Activated T-helper 17 cell treated with anti-CD3 and anti-CD28 coated beads, Interleukin-2, amount 50 U/mL, for 72 hours (primary cell): ENCODE measurements at regions not wholly inside any gene's neighbourhood (a gene's known extent, or its start where the extent isn't known, plus 50 kb on each side); places are given as distances from the start of the nearest gene placed in this dataset.

Experiments used
- ATAC-seq: fragments of 150-1000 bp; cut with Tn5 transposase; replicated peaks from 2 replicates; pipeline ENCODE4 v1.10.0; 2021; ENCODE audit warnings: mild to moderate bottlenecking, moderate library complexity
- H3K27ac Mint-ChIP-seq: one replicate; pipeline ENCODE4 v1.8.0; 2022; ENCODE audit warnings: mixed read lengths
- H3K27me3 Mint-ChIP-seq: one replicate; pipeline ENCODE4 v1.8.0; 2022; ENCODE audit warnings: mixed read lengths
- H3K36me3 Mint-ChIP-seq: one replicate; pipeline ENCODE4 v1.8.0; 2022; ENCODE audit warnings: low read depth, mild to moderate bottlenecking, mixed read lengths
- H3K4me1 Mint-ChIP-seq: one replicate; pipeline ENCODE4 v1.8.0; 2022; ENCODE audit warnings: mixed read lengths
- H3K4me3 Mint-ChIP-seq: one replicate; pipeline ENCODE4 v1.8.0; 2022; ENCODE audit warnings: mild to moderate bottlenecking, mixed read lengths
- H3K9me3 Mint-ChIP-seq: one replicate; pipeline ENCODE4 v1.8.0; 2022; ENCODE audit warnings: mixed read lengths

GRCh38 chr5:12237837-12238575 is 333.8 kb upstream of the CTNND2 start:
- Mint-ChIP-seq H3K36me3 (no peaks in the 10 kb centered on the region), H3K27me3 (no peaks in the 10 kb centered on the region), H3K9me3 (peaks cover 14% of the 10 kb centered on the region), H3K4me3 (no peak overlapping the region), H3K4me1 (no peaks in the 10 kb centered on the region), H3K27ac (no peak overlapping the region)
- no peak for ATAC-seq

DNA sequence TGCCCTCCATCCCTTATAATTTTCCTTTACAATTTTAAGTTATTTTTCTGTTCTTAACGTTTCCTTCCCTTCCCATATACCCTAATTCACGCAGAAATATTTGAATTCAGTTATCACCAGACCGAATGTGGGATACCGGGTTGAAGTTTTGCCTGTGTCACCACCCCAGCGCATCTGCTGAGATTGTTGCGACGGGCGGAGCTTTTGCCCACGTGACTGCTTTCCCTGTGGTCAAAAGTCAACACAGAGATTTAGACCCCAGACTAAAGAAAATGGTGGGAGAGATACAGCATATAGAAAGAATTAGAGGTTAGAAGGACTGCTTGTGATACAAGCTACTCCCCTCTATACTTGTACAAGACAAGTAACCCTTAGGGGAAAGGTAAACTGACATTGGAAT is 326.4 kb upstream of the CTNND2 start:
- Mint-ChIP-seq H3K4me3 (no peak overlapping the region), H3K9me3 (peaks cover 21% of the 10 kb centered on the region), H3K27ac (no peak overlapping the region), H3K36me3 (no peaks in the 10 kb centered on the region), H3K4me1 (no peaks in the 10 kb centered on the region), H3K27me3 (no peaks in the 10 kb centered on the region)
- ATAC-seq: no peak

- Mint-ChIP-seq H3K4me1 (no peaks in the 10 kb centered on the region), H3K27me3 (no peaks in the 10 kb centered on the region), H3K27ac (no peak overlapping the region), H3K9me3 (peaks cover 16% of the 10 kb centered on the region), H3K4me3 (no peak overlapping the region), H3K36me3 (no peaks in the 10 kb centered on the region)
- no peak for ATAC-seq
Observed at GRCh38 chr5:12217039-12217438, 312.8 kb upstream of the CTNND2 start.

GRCh38 chr5:12214267-12215015 is 310.2 kb upstream of the CTNND2 start:
- no peak overlapping the region for H3K4me3 Mint-ChIP-seq
- H3K27ac Mint-ChIP-seq: no peak overlapping the region
- H3K4me1 Mint-ChIP-seq: no peaks in the 10 kb centered on the region
- H3K9me3 Mint-ChIP-seq: peaks cover 12% of the 10 kb centered on the region
- H3K36me3 Mint-ChIP-seq: no peaks in the 10 kb centered on the region
- H3K27me3 Mint-ChIP-seq: no peaks in the 10 kb centered on the region
- ATAC-seq: no peak

DNA sequence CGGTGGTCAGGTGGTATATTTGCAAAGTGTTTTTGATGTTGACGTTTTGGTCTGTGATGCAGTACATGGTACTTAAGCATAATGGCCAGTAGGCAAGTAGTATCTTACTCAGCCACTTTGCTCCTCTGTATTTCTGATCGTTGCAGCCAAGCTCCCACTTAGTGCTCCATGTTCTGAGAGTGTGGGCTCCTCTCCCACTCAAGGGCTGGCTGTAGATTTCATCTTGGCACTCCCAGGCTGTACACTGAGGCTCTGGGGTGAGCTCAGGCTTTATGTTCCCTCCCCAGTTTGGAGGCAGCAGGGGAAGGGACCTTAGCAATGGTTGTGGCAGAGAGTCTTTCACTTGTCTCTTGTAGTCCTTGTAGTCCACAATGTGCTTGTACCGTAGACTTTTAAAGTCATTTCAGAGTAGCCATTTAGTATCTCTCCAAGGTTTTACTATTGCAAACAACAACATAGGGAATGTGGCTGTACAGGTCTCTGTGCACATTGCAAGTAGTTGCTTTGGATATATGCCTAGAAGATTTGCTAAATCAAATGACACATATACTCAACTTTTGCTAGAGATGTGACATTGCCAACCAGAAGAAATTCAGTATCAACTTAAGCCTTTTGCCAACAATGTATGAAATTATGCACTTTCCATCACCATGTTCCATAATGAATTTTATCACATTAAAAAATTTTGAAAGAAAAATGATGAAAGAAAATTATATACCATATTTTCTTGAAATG is 304.3 kb upstream of the CTNND2 start:
- Mint-ChIP-seq H3K4me3 (no peak overlapping the region), H3K36me3 (no peaks in the 10 kb centered on the region), H3K27ac (no peak overlapping the region), H3K9me3 (peaks cover 11% of the 10 kb centered on the region), H3K4me1 (no peaks in the 10 kb centered on the region), H3K27me3 (no peaks in the 10 kb centered on the region)
- ATAC-seq: no peak

DNA sequence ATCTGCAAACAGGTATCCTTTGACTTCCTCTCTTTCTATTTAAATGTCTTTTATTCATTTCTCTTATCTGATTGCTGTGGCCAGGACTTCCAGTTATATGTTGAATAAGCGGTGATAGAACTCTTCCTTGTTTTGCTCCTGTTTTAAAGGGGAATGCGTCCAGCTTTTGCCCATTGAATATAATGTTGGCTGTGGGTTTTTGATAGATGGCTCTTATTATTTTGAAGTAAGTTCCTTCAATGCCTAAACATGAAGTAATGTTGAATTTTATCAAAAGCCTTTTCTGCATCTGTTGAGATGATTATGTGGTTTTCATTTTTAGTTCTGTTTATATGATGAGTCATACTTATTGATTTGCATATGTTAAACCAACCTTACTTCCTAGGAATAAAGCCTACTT is 300.5 kb upstream of the CTNND2 start:
- no peak overlapping the region for H3K4me3 Mint-ChIP-seq

DNA sequence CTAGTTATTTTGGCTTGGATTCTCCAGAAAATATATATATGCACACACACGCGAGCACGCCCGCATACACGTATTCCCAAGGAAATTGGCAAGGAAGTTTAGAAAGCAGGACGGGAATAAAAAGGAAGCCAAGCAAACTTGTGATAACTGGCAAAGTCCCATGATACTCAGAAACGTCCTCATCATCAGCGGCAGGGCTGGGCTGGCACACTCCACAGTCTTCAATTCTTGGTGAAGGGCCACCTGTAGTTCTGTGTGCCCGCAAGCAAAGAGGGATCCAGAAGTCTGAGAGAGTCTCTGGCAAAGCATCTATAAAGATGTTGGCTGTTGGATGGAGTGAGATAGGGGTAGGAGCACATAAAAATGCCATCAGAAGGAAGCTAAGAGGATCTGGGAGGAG is 289.3 kb upstream of the CTNND2 start:
- no peaks in the 10 kb centered on the region for H3K4me1 Mint-ChIP-seq
- H3K36me3 Mint-ChIP-seq: no peaks in the 10 kb centered on the region
- no peak overlapping the region for H3K4me3 Mint-ChIP-seq
- ATAC-seq: no peak
- no peaks in the 10 kb centered on the region for H3K27me3 Mint-ChIP-seq
- peaks cover 17% of the 10 kb centered on the region for H3K9me3 Mint-ChIP-seq
- H3K27ac Mint-ChIP-seq: no peak overlapping the region

More for the DNA sequence above, 300.5 kb upstream of the CTNND2 start:
- Mint-ChIP-seq H3K36me3 (no peaks in the 10 kb centered on the region), H3K9me3 (peaks cover 10% of the 10 kb centered on the region), H3K4me1 (no peaks in the 10 kb centered on the region), H3K27me3 (no peaks in the 10 kb centered on the region), H3K27ac (no peak overlapping the region)
- ATAC-seq: no peak

DNA sequence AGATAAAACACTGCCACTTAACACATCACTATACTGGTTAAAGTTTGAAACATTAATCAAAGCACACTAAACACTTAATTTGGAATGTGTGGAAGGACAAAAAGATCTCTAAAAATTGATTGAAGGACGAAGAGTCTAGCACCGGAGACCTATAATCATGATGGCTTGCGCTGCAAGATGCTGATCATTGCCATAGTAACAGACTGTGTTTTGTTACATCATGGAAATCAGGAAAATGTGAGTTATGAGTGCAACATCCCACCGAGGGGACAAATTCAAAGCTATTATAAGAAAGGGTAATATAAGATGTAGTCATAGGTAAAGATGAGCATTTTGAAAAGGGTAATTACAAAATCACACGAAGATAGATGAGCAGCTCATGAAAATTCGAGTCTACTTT is 278.8 kb upstream of the CTNND2 start:
- Mint-ChIP-seq H3K27me3 (no peaks in the 10 kb centered on the region), H3K9me3 (peaks cover 5% of the 10 kb centered on the region), H3K27ac (no peak overlapping the region), H3K36me3 (no peaks in the 10 kb centered on the region), H3K4me3 (no peak overlapping the region), H3K4me1 (no peaks in the 10 kb centered on the region)
- no peak for ATAC-seq

DNA sequence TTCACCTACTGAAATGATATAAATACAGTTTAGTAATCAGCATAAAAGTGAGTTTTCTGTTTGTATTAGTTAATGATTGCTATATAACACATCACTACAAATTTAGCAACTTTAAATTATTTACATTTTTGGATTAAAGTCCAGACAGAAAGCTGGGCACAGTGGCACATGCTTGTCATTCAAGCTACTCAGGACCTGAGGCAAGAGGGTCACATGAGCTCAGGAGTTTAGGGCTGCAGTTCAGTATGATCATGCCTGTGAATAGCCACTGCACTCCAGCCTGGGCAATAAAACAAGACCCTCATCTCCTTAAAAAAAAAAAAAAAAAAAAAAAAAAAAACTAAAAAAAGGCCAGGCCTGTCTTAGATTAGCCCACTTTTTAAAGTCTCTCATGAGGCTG is 273.6 kb upstream of the CTNND2 start:
- ATAC-seq: no peak
- H3K4me1 Mint-ChIP-seq: no peaks in the 10 kb centered on the region
- H3K27me3 Mint-ChIP-seq: no peaks in the 10 kb centered on the region
- H3K27ac Mint-ChIP-seq: no peak overlapping the region
- H3K4me3 Mint-ChIP-seq: no peak overlapping the region
- H3K36me3 Mint-ChIP-seq: no peaks in the 10 kb centered on the region
- H3K9me3 Mint-ChIP-seq: peaks cover 5% of the 10 kb centered on the region

GRCh38 chr5:12177225-12177624 is 273.0 kb upstream of the CTNND2 start:
- ATAC-seq: no peak
- Mint-ChIP-seq H3K27me3 (no peaks in the 10 kb centered on the region), H3K36me3 (no peaks in the 10 kb centered on the region), H3K9me3 (peaks cover 4% of the 10 kb centered on the region), H3K4me1 (no peaks in the 10 kb centered on the region), H3K4me3 (no peak overlapping the region), H3K27ac (no peak overlapping the region)

DNA sequence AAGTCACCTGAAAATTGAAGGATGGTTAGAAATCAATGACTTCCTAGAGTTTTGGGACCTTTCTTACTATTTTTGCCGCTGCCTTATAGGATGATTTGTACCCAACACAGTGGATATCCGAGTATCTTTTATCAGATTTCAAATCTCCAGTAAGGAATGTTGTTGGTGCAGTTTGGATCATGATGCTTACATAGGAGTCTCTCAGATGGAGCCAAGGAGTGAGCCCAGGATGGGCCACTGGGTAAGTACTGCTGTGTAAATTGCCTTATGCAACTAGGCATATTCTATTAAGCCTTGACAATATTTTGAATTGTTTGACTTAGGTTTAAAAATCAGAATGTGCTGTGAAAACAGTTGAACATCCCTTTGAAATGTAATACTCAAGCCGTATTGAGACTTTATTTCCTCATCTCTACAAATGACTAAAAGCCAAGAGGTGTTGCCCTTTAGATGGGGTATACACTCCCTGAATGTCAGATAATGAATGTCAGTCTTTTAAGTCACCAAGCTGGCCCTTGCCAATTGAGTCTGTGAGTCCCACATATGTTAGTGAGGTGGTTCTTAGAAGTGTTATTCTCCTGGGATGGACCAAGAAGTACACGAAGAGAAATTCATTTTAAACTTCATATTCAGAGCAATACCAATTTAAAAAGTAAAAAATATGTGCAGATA is 271.8 kb upstream of the CTNND2 start:
- H3K9me3 Mint-ChIP-seq: peaks cover 4% of the 10 kb centered on the region
- no peaks in the 10 kb centered on the region for H3K4me1 Mint-ChIP-seq
- no peaks in the 10 kb centered on the region for H3K36me3 Mint-ChIP-seq
- ATAC-seq: no peak
- H3K4me3 Mint-ChIP-seq: no peak overlapping the region
- H3K27ac Mint-ChIP-seq: no peak overlapping the region
- no peaks in the 10 kb centered on the region for H3K27me3 Mint-ChIP-seq

DNA sequence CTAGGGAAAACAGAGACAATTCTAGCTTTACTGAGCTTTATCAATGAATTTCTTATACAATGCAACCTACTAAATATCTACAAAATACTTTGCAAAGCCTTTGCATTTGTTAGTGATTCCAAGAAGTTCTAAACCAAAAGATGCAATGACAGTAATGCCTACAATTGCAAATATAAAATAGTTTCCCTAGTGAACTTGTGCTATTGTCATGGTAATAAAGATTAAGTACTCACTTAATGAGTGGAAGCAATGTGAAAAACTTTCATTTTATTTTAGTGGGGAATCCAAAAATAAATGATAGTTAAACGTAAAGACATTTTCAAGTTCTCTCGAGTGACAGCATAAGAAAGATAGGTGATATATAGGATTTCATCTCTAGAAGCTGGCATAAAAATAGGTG is 270.5 kb upstream of the CTNND2 start:
- no peaks in the 10 kb centered on the region for H3K4me1 Mint-ChIP-seq
- no peaks in the 10 kb centered on the region for H3K27me3 Mint-ChIP-seq
- H3K36me3 Mint-ChIP-seq: no peaks in the 10 kb centered on the region
- H3K27ac Mint-ChIP-seq: no peak overlapping the region
- no peak for ATAC-seq
- no peak overlapping the region for H3K4me3 Mint-ChIP-seq
- H3K9me3 Mint-ChIP-seq: peaks cover 4% of the 10 kb centered on the region

- Mint-ChIP-seq H3K4me3 (no peak overlapping the region), H3K9me3 (peaks cover 23% of the 10 kb centered on the region), H3K4me1 (no peaks in the 10 kb centered on the region), H3K36me3 (no peaks in the 10 kb centered on the region), H3K27me3 (no peaks in the 10 kb centered on the region), H3K27ac (no peak overlapping the region)
- ATAC-seq: no peak
Observed at GRCh38 chr5:12169536-12169935, 265.3 kb upstream of the CTNND2 start.

- ATAC-seq: no peak
- H3K4me3 Mint-ChIP-seq: no peak overlapping the region
- no peaks in the 10 kb centered on the region for H3K27me3 Mint-ChIP-seq
- H3K36me3 Mint-ChIP-seq: no peaks in the 10 kb centered on the region
- H3K4me1 Mint-ChIP-seq: no peaks in the 10 kb centered on the region
- H3K9me3 Mint-ChIP-seq: peaks cover 30% of the 10 kb centered on the region
- no peak overlapping the region for H3K27ac Mint-ChIP-seq
Observed at GRCh38 chr5:12162863-12163262, 258.6 kb upstream of the CTNND2 start.
